ENCODE measurements at regions not wholly inside any gene's neighbourhood (a gene's known extent, or its start where the extent isn't known, plus 50 kb on each side); places are given as distances from the start of the nearest gene placed in this dataset.

- no peak for FAIRE-seq
- DNase-seq (ENCODE audit: low read depth, low spot score): no peak
- BruUV-seq (replicated peaks): no TSS peak
- dilution Hi-C loops (cut with MboI; ENCODE audit: extremely low pct_ligation_motif_present, low sequenced_read_pairs): no loop called here
- Histone ChIP-seq H3K27me3 (ENCODE audit: control insufficient read depth in 2 of 2, insufficient read depth in 2 of 2, low read length in 2 of 2) (no peaks in the 10 kb centered on the region), H3K9ac (replicated peaks; ENCODE audit: extremely low read depth, insufficient read depth, low read length) (no peak overlapping the region), H3K4me1 (ENCODE audit: control insufficient read depth, extremely low read depth, insufficient read depth, low read length) (no peaks in the 10 kb centered on the region), H3K27ac (ENCODE audit: insufficient read depth, low read depth, low read length) (no peak overlapping the region), H3K4me2 (ENCODE audit: insufficient read depth, low read length) (no peak overlapping the region), H3K9me1 (replicated peaks; ENCODE audit: control insufficient read depth, extremely low read depth, insufficient read depth, low read length) (no peaks in the 10 kb centered on the region), H3K36me3 (ENCODE audit: control insufficient read depth in 2 of 2, extremely low read depth in 1 of 2, insufficient read depth in 2 of 2, low read length in 2 of 2) (no peaks in the 10 kb centered on the region), H2AFZ (ENCODE audit: low read depth, low read length) (no peak overlapping the region), H3K4me3 (replicated peaks in 1 of 3; ENCODE audit: insufficient read depth in 1 of 3, low read depth in 1 of 3, low read length in 3 of 3) (no peak overlapping the region), H3K79me2 (ENCODE audit: control insufficient read depth, insufficient read depth, low read length) (no peaks in the 10 kb centered on the region), H3K9me3 (replicated peaks; ENCODE audit: control insufficient read depth, insufficient read depth, low read length) (peaks cover 5% of the 10 kb centered on the region), H4K20me1 (replicated peaks; ENCODE audit: control insufficient read depth, extremely low read depth, insufficient read depth, low read length) (no peaks in the 10 kb centered on the region)
- ChIA-PET CTCF (no interaction called here), POLR2A (no interaction called here)
- no peak for TF ChIP-seq MYC (IDR thresholded peaks at IDR 0.05; ENCODE audit: low read depth, low read length)
- TF ChIP-seq CTCF (IDR thresholded peaks at IDR 0.05; ENCODE audit: extremely low read depth in 1 of 2, insufficient read depth in 1 of 2, low read depth in 1 of 2, low read length in 2 of 2): no peak
- no peak for TF ChIP-seq FOS (IDR thresholded peaks at IDR 0.05; ENCODE audit: borderline replicate concordance, insufficient read depth, low read length)
- no peak for TF ChIP-seq MAX (IDR thresholded peaks at IDR 0.05; ENCODE audit: insufficient read depth, insufficient read length)
- no peak for TF ChIP-seq JUN (IDR thresholded peaks at IDR 0.05; ENCODE audit: borderline replicate concordance, insufficient read depth, insufficient read length, low read depth)
- TF ChIP-seq POLR2A (IDR thresholded peaks at IDR 0.05; ENCODE audit: low read depth, low read length): no peak
- no peak for TF ChIP-seq EZH2 (IDR thresholded peaks at IDR 0.05; ENCODE audit: borderline replicate concordance, low read depth, low read length, severe bottlenecking)
- no peak for TF ChIP-seq POLR2AphosphoS5 (IDR thresholded peaks at IDR 0.05; ENCODE audit: insufficient read depth, low read depth, low read length)
- TF ChIP-seq GATA2 (IDR thresholded peaks at IDR 0.05; ENCODE audit: insufficient read depth, insufficient read length, low read depth, low read length): no peak
- intact Hi-C loops (cut with micrococcal nuclease): no loop called here
Observed at GRCh38 chr2:381181-381580, 93.3 kb upstream of the ALKAL2 start.

Measured in endothelial cell of umbilical vein (primary cell).